Fibroblast of lung (primary cell): ENCODE measurements at regions not wholly inside any gene's neighbourhood (a gene's known extent, or its start where the extent isn't known, plus 50 kb on each side); places are given as distances from the start of the nearest gene placed in this dataset.

ENCODE experiments used
- DNase-seq, 2 donors: peaks; one replicate each; pipeline versions ENCODE4 v3.0.0 to v3.0.0-alpha.2; 2010; ENCODE audit warnings: low read depth in 2 of 2
- H2AFZ ChIP-seq: 2 replicates; pipeline ENCODE4 v1.5.1; 2012; ENCODE audit warnings: low read length, control low read depth, inconsistent platforms
- H3K27ac ChIP-seq: 2 replicates; pipeline ENCODE4 v1.5.1; 2011; ENCODE audit warnings: low read length, control low read depth; ENCODE audit not compliant: insufficient read depth
- H3K27me3 ChIP-seq: 2 replicates; pipeline ENCODE4 v1.5.1; 2011; ENCODE audit warnings: mild to moderate bottlenecking, low read length; ENCODE audit not compliant: control insufficient read depth, insufficient read depth
- H3K36me3 ChIP-seq: 2 replicates; pipeline ENCODE4 v1.5.1; 2011; ENCODE audit warnings: low read length; ENCODE audit not compliant: control insufficient read depth, insufficient read depth
- H3K4me1 ChIP-seq: 2 replicates; pipeline ENCODE4 v1.5.1; 2011; ENCODE audit warnings: low read length; ENCODE audit not compliant: control insufficient read depth, insufficient read depth; ENCODE audit errors: extremely low read depth
- H3K4me2 ChIP-seq: 2 replicates; pipeline ENCODE4 v1.5.1; 2011; ENCODE audit warnings: low read length, control low read depth; ENCODE audit not compliant: insufficient read depth; ENCODE audit errors: extremely low read depth
- H3K4me3 ChIP-seq, 4 experiments: fragments of 200-600 bp in 1 of 4; sonication (generic) in 1 of 4; replicated peaks in 1 of 4; 2 replicates each; pipeline ENCODE4 v1.5.1; 2011 to 2016; ENCODE audit warnings: low read length in 4 of 4, low read depth in 3 of 4, mild to moderate bottlenecking in 3 of 4, control low read depth in 2 of 4, inconsistent platforms in 1 of 4, mixed read lengths in 1 of 4; ENCODE audit not compliant: insufficient read depth in 1 of 4; ENCODE audit errors: control extremely low read depth in 1 of 4
- H3K79me2 ChIP-seq: 2 replicates; pipeline ENCODE4 v1.5.1; 2012; ENCODE audit warnings: mild to moderate bottlenecking, low read length, inconsistent platforms; ENCODE audit not compliant: control insufficient read depth, insufficient read depth
- H3K9ac ChIP-seq: 2 replicates; pipeline ENCODE4 v1.5.1; 2011; ENCODE audit warnings: mild to moderate bottlenecking, low read length, control low read depth; ENCODE audit not compliant: insufficient read depth
- H3K9me3 ChIP-seq: 2 replicates; pipeline ENCODE4 v1.5.1; 2012; ENCODE audit warnings: low read depth, low read length; ENCODE audit not compliant: control insufficient read depth, insufficient read depth
- H4K20me1 ChIP-seq: 2 replicates; pipeline ENCODE4 v1.5.1; 2011; ENCODE audit warnings: low read length; ENCODE audit not compliant: control insufficient read depth, insufficient read depth; ENCODE audit errors: extremely low read depth
- EZH2 ChIP-seq: IDR thresholded peaks from 2 replicates; pipeline ENCODE4 v1.5.1; 2012; ENCODE audit warnings: low read length, control low read depth, mild to moderate bottlenecking; ENCODE audit errors: missing control alignments
- TF ChIP-seq, protein P1 (sequence below), 2 donors: IDR thresholded peaks in 1 of 2; conservative IDR thresholded peaks in 1 of 2; 1 replicate in 1 of 2; 2 replicates in 1 of 2; pipeline ENCODE4 v1.5.1; 2011 to 2012; ENCODE audit warnings: low read length in 2 of 2, control low read depth in 1 of 2, inconsistent platforms in 1 of 2, low read depth in 1 of 2, mild to moderate bottlenecking in 1 of 2

DNA sequence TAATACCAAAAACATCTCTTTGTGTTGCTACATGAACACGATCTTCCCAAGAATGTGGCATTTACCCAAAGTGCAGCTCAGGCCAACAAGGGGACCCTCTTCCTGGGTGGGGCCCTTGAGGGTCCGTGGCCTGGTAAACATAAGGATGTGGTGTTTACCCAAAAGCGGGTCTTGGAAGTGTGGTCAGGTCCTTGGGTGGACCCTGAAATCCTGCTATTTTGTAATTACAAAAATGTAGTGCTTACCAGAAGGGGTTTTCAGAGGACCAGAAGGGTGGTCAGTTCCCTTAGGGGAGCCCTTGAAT, 87.8 kb upstream of the PRDM11 start:
- DNase-seq, result no peak
- Histone ChIP-seq H3K27me3 (no peaks in the 10 kb centered on the region), H3K4me3 (no peak overlapping the region), H3K36me3 (no peaks in the 10 kb centered on the region), H3K27ac (no peak overlapping the region), H3K9me3 (no peaks in the 10 kb centered on the region), H3K79me2 (no peaks in the 10 kb centered on the region), H3K4me1 (no peaks in the 10 kb centered on the region), H3K9ac (no peak overlapping the region), H3K4me2 (no peak overlapping the region), H4K20me1 (no peaks in the 10 kb centered on the region), H2AFZ (no peak overlapping the region)
- TF ChIP-seq, protein P1, sequence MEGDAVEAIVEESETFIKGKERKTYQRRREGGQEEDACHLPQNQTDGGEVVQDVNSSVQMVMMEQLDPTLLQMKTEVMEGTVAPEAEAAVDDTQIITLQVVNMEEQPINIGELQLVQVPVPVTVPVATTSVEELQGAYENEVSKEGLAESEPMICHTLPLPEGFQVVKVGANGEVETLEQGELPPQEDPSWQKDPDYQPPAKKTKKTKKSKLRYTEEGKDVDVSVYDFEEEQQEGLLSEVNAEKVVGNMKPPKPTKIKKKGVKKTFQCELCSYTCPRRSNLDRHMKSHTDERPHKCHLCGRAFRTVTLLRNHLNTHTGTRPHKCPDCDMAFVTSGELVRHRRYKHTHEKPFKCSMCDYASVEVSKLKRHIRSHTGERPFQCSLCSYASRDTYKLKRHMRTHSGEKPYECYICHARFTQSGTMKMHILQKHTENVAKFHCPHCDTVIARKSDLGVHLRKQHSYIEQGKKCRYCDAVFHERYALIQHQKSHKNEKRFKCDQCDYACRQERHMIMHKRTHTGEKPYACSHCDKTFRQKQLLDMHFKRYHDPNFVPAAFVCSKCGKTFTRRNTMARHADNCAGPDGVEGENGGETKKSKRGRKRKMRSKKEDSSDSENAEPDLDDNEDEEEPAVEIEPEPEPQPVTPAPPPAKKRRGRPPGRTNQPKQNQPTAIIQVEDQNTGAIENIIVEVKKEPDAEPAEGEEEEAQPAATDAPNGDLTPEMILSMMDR (conservative IDR thresholded peaks at IDR 0.05 in 1 of 2, IDR thresholded peaks at IDR 0.05 in 1 of 2; ENCODE audit: low read depth in 1 of 2, low read length in 2 of 2), result no peak
- TF ChIP-seq EZH2, result no peak

DNA sequence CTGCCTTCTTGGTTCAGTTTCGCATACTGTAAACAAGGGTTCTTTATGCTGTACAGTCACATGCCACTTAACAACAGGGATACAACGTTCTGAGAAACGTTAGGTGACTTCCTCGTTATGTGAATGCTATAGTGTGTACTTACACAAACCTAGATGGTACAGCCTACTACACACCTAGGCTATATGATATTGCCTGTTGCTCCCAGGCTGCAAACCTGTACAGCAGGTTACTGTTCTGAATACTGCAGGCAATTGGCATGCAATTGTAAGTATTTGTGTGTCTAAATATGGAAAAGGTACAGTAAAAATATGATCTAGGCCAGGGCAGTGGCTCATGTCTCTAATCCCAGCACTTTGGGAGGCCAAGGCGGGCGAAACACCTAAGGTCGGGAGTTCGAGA, 85.7 kb upstream of the PRDM11 start:
- TF ChIP-seq EZH2, result no peak
- TF ChIP-seq, protein P1 (conservative IDR thresholded peaks at IDR 0.05 in 1 of 2, IDR thresholded peaks at IDR 0.05 in 1 of 2; ENCODE audit: low read depth in 1 of 2, low read length in 2 of 2), result no peak
- H3K4me2 ChIP-seq, result no peak overlapping the region
- H3K27ac ChIP-seq, result no peak overlapping the region
- H3K4me3 ChIP-seq, result no peak overlapping the region
- H4K20me1 ChIP-seq, result no peaks in the 10 kb centered on the region
- no peaks in the 10 kb centered on the region for H3K79me2 ChIP-seq
- no peaks in the 10 kb centered on the region for H3K27me3 ChIP-seq
- no peaks in the 10 kb centered on the region for H3K9me3 ChIP-seq
- no peak overlapping the region for H2AFZ ChIP-seq
- no peak for DNase-seq
- H3K4me1 ChIP-seq, result no peaks in the 10 kb centered on the region
- no peak overlapping the region for H3K9ac ChIP-seq
- no peaks in the 10 kb centered on the region for H3K36me3 ChIP-seq

DNA sequence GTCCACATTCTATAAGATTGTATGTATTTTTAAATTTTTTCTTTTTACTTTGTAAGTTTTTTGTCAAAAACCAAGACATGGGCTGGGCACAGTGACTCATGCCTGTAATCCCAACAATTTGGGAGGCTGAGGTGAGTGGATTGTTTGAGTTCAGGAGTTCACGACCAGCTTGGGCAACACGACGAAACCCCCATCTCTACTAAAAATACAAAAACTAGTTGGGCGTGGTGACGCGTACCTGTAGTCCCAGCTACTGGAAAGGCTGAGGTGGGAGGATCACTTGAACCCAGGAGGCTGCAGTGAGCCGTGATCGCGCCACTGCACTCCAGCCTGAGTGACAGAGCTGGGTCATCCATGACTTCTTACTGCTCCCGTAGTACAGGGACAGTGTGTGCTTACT, 84.8 kb upstream of the PRDM11 start:
- Histone ChIP-seq H3K9me3 (no peaks in the 10 kb centered on the region), H3K36me3 (no peaks in the 10 kb centered on the region), H3K79me2 (no peaks in the 10 kb centered on the region), H3K4me1 (no peaks in the 10 kb centered on the region), H4K20me1 (no peaks in the 10 kb centered on the region), H3K9ac (no peak overlapping the region), H3K27me3 (no peaks in the 10 kb centered on the region), H2AFZ (no peak overlapping the region), H3K27ac (no peak overlapping the region), H3K4me3 (no peak overlapping the region), H3K4me2 (no peak overlapping the region)
- no peak for DNase-seq
- no peak for TF ChIP-seq EZH2
- TF ChIP-seq, protein P1 (conservative IDR thresholded peaks at IDR 0.05 in 1 of 2, IDR thresholded peaks at IDR 0.05 in 1 of 2; ENCODE audit: low read depth in 1 of 2, low read length in 2 of 2), result no peak
